ENCODE measurements at regions not wholly inside any gene's neighbourhood (a gene's known extent, or its start where the extent isn't known, plus 50 kb on each side); places are given as distances from the start of the nearest gene placed in this dataset.

DNA sequence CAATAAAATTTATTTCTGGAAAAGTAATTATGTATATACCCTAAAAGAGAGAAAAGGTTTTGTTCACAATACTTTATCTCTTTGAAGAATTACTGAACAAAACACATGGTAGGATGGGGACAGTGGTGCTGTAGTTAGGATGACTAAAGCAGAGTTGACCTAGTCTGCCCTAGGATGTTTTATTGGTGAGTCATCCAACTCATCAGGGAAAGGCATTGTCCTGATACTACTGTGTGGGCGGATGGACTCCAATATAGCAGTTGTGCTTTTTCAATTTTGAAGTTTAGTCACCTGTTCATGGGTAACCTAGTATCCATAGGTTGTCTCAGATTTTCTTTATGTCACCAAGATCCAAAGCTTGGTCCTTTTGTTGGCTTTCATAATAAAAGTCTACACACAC, 53.3 kb upstream of the EYS start:
- H3K27ac ChIP-seq: no peak overlapping the region
- ChIA-PET CTCF (no interaction called here), POLR2A (ENCODE audit: unreplicated experiment) (no interaction called here)
- no peaks in the 10 kb centered on the region for H3K27me3 ChIP-seq (ENCODE audit: insufficient read depth, low read depth)
- TF ChIP-seq EZH2 (IDR thresholded peaks at IDR 0.05; ENCODE audit: low read depth): no peak
- TF ChIP-seq, protein P1, sequence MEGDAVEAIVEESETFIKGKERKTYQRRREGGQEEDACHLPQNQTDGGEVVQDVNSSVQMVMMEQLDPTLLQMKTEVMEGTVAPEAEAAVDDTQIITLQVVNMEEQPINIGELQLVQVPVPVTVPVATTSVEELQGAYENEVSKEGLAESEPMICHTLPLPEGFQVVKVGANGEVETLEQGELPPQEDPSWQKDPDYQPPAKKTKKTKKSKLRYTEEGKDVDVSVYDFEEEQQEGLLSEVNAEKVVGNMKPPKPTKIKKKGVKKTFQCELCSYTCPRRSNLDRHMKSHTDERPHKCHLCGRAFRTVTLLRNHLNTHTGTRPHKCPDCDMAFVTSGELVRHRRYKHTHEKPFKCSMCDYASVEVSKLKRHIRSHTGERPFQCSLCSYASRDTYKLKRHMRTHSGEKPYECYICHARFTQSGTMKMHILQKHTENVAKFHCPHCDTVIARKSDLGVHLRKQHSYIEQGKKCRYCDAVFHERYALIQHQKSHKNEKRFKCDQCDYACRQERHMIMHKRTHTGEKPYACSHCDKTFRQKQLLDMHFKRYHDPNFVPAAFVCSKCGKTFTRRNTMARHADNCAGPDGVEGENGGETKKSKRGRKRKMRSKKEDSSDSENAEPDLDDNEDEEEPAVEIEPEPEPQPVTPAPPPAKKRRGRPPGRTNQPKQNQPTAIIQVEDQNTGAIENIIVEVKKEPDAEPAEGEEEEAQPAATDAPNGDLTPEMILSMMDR (conservative IDR thresholded peaks at IDR 0.05): no peak
- H2AFZ ChIP-seq: no peak overlapping the region
- H3K79me2 ChIP-seq (ENCODE audit: low read depth): no peaks in the 10 kb centered on the region
- DNase-seq: no peak
- H3K4me1 ChIP-seq (replicated peaks; ENCODE audit: insufficient read depth): no peaks in the 10 kb centered on the region
- H3K36me3 ChIP-seq (ENCODE audit: low read depth): no peaks in the 10 kb centered on the region
- H3K9me2 ChIP-seq (ENCODE audit: insufficient read depth): peaks cover 5% of the 10 kb centered on the region; the same call in 1 of the 2 replicates
- no TSS peak for BruUV-seq (replicated peaks)
- intact Hi-C loops (cut with micrococcal nuclease; ENCODE audit: unreplicated experiment): no loop called here
- no peaks in the 10 kb centered on the region for H3F3A ChIP-seq (ENCODE audit: insufficient read depth, low read depth)
- H4K20me1 ChIP-seq (ENCODE audit: insufficient read depth): no peaks in the 10 kb centered on the region
- H3K4me3 ChIP-seq: no peak overlapping the region
- no peak overlapping the region for H3K4me2 ChIP-seq
- H3K9me3 ChIP-seq (ENCODE audit: insufficient read depth, low read depth): no peaks in the 10 kb centered on the region

All from PC-9 (cell line).